ENCODE measurements at regions not wholly inside any gene's neighbourhood (a gene's known extent, or its start where the extent isn't known, plus 50 kb on each side); places are given as distances from the start of the nearest gene placed in this dataset.
"Not testable (repeated sequence)": the region's sequence is repeated elsewhere in the genome, so short reads cannot be mapped to it uniquely, and the experiment has no call there.

DNA sequence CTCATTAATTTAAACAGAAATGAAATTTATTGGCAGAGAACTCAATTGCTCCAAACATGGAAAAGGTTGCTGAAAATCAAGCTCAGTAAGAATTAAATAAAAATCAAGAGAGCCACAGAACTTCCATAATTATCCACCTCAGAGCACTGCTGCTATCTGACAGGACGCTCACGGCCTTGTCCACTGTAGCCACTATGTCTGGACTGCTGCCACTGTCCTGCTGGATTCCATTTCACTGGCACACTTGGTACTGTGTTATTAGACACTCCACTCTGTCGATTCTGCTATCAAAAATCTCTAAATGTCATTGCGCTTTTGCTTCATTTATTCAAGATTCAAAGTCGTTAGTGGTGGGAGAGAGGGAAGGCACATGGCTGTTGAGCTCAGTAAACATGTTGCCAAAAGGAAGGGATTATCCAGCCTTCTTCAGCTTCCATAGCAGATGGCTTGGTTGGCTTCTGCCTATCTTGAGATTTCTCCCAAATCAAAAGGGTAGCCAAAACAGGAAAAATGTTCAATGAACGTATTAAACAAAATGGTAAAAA is 815.0 kb downstream of the CDH18 start:
- DNase-seq, result no peak

DNA sequence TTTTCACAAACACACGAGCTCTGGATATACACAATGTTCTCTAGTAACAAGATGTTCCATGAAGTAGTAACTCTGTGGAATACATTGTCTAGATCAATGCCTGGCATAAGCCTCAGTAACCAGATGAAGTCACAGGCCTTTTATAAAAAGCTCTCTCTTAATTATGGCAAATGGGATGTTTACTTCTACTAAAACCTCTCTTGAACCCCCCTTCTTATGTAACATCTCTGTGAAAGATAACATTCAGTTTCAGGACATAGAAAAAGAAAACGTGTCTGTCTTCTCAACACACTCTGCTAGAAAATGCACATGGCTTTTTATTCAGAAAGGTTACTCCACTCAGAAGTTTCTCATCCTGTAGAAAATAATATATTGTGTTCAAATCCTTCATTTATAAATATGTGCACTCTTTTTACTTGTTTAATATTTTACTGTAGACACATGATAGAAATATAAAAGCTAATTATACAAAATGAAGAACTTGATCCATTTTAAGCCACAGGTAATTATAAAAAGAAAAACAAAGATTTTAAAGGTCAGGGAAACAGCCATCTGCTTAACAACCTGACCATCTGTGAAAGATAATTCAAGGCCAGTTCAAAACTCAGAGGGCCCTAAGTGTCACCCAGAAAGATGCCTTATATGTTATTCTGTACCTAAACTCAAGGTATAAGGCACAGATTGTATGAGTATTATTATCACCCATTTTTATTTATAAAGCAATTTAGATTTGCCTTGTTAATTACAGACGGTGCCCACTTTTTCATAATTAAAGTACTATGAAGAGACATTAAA is 812.0 kb downstream of the CDH18 start:
- no peak for DNase-seq

DNA sequence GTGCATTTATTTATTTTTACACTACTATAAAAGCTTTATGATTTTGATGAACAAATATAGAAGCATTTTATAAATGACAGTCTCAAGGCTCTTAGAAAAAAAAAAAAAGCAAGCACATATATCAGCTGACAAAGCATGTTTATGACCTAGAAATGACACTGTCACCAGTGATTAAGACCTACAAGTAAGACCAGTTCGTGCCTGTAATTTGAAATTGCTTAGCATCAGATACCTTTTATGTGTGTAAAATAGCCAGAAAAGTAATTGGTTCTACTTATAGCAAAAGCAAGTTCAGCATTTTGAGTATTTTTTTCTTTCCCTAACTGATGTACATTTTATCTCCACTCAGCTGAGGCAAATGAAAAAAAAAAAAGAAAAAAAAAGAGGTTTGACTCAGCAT is 808.4 kb downstream of the CDH18 start:
- DNase-seq, result no peak

DNA sequence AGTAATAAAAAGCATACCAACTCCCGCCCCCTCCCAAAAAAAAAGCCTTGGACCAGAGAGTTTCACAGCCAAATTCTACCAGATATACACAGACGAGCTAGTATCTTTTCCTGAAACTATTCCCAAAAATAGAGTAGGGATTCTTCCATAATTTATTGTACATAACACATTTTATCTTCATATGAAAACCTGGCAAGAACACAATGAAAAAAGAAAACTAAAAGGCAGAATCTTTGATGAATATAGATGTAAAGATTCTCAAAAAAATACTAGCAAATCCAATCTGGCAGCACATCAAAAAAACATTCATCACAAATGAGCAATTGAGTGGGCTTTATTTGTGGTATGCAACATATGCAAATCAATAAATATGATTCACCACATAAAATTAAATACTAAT is 798.8 kb downstream of the CDH18 start:
- no peak for DNase-seq

DNA sequence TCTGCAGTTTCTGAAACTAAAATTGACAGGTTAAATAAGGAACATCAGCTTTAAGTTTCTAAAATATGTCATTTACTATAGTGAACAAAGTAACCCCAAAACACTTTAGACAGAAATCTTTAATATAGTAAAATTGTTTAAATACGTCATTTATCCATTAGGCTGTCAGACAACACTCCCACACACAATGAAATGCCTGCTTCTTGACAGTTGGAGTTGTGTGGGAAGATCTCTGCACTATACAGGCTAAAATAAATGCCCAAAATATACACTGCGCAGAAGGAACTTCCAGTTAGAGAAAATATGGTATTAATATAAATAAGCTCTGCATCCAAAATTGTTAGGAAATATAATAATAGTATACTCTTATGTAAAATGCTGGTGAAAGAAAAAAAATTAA is 794.4 kb downstream of the CDH18 start:
- no peak for DNase-seq

DNA sequence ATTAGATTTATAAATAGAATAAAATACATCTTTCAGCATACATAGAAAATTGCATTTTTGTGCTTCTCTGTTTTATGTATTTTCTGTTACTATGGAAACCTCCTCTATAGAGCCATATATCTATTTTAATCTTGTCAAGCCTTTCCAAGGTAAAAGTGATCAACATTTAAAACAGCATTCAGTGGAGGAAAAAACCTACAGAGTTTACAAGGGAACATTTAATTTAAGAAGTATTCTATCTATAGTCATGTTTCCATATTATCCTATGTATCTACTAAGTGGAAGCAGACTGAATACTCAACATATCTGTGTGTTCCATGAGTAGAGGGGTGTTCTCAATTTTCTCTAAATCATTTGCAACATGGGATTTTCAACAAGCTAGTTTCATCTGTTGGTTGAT is 791.4 kb downstream of the CDH18 start:
- DNase-seq, result no peak

DNA sequence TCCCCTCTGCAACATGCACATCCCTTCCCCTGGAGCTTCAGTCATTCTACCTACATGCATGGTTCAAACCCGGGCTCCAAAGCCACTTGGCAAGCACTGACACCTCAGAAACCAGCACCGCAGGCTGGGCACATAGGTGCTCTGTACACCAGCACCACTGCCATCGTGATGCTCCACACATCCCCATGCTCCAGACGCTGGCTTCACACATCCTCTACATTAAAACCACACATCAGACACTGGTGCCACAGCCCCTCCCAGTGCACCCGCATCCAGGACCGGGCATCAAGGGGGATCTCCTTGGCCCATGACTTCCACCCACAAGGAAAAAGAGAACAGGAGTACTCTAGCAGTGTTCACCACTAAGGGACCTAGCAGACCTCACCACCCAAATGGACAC is 787.7 kb downstream of the CDH18 start:
- DNase-seq, result no peak

DNA sequence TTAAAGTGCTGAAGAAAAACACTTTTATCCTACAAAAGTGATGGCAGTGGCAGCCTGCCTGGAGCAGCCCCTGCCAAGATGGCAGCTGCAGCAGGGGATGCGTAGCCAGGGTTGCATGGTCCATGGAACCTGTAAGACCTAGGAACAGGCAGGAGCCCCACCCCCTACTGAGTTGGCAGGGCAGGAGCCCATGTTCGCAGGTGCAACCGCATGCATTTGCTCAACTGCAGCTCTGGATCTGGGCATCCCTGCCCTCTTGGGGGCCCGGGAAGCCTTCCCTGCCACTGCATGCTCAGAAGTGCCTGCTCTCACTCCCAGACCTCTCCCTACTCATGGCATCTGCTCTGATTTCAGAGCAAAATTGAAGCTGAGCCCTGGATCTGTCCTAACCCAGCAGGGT is 779.6 kb downstream of the CDH18 start:
- no peak for DNase-seq

DNA sequence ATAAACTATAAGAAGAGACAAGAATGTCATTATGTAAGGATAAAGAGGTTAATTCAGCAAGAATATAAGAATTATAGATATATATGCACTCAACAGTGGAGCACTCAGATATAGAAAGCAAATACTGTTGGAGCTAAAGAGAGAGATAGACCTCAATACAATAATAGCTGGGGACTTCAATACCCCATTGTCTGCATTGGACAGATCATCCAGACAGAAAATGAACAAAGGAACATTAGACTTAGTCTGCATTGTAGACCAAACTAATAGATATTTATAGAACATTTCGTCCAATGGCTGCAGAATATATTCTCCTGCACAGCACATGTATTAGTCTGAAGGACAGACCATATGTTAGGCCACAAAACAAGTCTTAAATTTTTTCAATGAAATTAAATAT is 777.1 kb downstream of the CDH18 start:
- DNase-seq, result no peak

DNA sequence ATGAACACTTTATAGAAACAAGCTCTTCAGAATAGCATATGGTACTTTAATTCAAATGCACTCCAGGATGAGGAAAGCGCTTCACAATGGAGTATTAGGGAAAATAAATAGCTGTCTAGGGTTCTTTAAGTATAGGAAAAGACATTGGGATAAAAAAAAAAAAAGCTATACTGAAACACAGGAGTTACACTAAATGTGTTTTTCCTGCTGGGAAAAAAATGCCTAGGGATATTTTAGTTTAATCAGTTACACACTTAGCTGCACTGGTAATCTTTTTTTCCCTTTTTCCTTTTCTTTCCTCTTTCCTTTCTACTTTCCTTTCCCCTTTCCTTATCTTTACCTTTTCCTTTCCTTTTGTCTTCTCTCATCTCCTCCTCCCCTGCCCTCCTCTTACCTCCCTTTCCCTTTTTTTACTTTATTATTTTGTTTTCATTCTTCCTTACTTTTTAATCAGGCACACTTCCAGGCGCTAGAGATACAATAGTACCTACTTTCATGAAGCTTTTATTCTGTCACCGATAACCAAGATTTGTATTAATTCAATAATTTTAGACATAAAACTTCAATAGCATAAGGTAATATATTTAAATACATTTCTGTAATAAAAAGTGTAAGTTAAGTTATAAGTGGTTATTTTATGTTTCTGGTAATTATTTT is 758.7 kb downstream of the CDH18 start:
- DNase-seq, result no peak

DNA sequence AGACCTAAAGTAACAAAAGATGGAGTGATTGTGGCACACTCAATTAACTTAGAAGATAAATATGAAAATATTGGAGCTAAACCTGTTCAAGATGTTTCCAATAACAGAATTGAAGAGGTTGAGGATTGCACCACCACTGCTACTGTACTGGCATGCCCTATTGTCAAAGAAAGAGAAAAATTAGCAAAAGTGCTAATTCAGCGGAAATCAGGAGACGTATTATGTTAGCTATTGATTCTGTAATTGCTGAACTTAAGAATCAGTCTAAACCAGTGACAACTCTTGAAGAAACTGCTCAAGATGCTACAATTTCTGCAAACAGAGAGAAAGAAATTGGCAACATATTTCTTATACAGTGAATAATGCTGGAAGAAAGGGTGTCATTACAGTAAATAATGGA is 754.4 kb downstream of the CDH18 start:
- no peak for DNase-seq

DNA sequence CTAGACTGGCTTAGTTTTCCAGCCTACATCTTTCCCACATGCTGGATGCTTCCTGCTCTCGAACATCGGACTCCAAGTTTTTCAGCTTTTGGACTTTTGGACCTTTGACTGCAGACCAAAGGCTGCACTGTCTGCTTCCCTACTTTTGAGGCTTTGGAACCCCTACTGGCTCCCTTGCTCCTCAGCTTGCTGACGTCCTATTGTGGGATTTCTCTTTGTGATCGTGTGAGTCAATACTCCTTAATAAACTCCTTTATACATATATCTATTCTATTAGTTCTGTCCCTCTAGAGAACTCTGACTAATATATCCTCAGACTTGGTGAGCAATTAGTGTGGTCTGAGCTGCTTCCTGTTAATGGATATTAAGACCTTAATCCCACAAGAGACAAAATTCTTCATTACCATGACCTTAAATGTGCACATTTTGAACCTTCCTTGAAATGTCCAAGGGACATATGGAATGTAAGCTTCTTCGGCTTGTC is 752.9 kb downstream of the CDH18 start:
- no peak for DNase-seq

DNA sequence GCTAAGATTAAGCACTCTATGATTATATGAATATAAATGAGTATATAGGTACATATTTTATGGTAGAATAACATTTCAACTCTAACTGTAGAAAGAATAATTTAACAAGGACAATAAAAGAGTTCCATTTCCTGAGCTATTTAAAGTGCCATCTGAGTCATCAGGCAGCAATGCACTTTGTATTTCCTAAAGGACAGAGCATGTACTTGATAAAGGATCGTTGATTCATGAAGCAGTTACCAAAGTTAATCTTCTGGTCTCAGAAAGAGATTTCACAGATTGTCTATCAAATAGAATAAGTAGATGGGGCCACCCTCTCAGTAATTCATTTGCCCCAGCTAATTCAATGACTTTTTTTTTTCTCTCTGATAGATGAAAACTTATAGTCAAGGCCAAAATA is 747.8 kb downstream of the CDH18 start:
- no peak for DNase-seq

DNA sequence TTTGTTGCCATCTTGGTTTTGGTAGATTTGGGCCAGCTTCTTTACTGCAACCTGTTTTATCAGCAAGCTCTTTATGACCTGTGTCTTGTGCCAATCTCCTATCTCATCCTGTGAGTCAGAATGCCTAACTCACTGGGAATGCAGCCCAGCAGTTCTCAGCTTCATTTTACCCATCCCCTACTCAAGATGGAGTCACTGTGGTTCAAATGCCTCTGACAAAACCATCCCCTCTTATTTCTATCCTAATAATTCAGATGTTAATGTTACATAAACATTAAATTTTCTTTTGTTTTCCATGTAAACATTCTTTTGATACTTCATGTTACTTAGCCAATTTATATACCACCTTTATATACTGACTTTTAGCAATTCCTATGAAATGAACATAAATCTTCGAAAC is 746.3 kb downstream of the CDH18 start:
- no peak for DNase-seq

DNA sequence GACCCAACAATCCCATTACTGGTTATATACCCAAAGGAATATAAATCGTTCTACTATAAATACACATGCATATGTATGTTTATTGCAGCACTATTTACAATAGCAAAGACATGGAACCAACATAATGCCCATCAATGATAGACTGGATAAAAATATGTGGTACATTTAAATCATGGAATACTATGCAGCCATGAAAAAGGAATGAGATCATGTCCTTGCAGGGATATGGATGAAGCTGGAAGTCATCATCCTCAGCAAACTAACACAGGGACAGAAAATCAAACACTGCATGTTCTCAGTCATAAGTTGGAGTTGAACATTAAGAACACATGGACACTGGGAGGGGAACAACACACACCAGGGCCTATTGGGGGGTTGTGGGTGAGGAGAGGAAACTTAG is 741.8 kb downstream of the CDH18 start:
- not testable (repeated sequence) for DNase-seq

DNA sequence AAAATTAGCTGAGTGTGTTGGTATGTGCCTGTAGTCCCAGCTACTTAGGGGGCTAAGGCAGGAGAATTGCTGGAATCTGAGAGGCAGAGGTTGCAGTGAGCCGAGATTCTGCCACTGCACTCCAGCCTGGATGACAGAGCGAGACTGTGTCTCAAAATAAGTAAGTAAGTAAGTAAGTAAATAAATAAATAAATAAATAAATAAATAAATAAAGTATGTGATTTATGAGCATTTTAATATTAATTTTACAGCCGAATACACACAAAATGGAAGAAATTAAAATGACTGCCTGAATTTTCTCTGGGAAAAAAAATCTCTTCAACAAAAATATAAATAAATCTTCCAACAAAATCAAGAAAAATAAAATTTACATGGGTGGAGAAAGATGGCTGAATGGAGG is 740.7 kb downstream of the CDH18 start:
- no peak for DNase-seq

DNA sequence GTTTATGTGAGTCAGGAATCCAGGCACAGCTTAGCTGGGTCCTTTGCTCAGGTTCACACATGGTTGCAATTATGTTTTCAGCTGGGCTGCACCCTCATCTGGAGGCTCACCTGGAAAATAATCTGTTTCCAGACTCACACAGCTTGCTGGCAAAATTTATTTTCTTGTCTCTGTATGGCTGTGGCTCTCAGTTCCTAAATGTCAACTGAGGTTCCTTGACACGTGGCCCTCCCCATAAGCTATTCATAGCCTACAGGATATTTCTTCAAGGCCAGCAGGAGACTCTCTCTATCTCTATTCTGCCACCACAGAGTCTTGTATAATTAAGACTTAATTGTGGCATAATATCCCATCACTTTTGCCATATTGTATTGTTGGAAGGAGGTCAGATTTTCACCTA is 732.0 kb downstream of the CDH18 start:
- no peak for DNase-seq

DNA sequence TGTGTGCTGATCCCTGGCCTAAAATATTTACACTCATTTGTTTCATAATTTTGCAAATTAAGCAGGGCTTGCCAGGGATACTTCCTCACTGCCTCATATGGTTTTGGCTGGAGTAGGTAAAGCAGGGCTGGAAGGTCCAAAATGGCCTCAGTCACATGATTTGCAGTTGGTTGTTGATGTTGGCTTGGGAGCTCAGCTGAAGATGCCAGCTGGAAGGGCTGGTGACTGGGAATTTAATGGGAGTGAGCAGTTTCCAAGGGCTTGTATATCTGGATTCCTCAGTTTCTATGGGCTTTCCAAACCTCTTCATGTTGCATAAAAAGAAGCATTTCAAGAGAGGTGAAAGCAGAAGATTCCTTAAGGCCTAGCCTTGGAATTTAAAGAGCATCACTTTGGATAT is 729.3 kb downstream of the CDH18 start:
- DNase-seq, result no peak

DNA sequence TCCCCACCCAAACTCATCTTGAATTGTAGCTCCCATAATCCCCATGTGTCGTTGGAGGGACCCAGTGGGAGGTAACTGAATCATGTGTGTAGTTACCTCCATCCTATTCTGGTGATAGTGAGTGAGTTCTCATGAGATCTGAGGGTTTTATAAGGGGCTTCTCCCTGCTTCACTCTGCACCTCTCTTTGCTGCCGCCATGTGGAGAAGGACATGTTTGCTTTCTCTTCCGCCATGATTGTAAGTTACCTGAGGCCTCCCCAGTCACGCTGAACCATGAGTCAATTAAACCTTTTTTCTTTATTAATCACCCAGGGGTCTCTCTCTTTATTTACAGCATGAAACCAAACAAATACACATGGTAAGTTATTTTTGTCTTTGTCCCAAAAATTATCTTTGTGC is 726.1 kb downstream of the CDH18 start:
- no peak for DNase-seq

DNA sequence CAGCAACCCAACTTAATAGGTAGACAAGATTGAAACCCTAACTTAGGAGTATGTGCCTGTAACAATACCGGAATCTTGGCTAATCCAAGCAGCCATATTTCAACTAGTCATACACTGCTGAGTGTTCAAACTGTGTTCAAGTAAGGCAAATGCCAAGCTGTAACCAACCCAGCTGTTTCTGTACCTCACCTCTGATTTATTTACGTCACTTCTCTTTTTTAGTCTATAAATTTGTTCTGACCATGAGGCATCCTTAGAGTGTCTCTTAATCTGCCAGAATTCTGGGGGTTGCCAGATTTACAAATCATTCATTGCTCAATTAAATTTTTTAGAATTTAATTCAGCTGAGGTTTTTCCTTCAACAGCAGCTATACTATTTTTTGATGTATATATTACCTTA is 723.2 kb downstream of the CDH18 start:
- no peak for DNase-seq

DNA sequence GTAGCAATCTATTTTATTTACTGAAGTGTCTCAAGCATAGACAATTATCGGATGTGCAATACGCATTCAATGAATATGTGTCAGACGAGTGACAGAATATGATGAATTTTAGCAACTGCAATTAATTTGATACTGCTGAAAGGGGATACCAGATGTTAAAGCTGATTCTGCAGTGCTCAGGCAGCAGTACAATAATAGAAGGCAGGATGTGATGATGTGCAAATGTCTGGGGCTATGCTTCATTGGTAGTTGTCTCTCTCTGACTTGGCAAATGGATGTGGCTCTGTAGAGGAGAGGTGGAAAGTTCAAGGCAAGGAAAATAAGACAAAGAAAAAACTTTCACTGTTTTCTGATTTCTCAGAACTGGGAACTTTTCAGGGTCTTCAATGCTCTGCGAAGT is 721.2 kb downstream of the CDH18 start:
- no peak for DNase-seq

DNA sequence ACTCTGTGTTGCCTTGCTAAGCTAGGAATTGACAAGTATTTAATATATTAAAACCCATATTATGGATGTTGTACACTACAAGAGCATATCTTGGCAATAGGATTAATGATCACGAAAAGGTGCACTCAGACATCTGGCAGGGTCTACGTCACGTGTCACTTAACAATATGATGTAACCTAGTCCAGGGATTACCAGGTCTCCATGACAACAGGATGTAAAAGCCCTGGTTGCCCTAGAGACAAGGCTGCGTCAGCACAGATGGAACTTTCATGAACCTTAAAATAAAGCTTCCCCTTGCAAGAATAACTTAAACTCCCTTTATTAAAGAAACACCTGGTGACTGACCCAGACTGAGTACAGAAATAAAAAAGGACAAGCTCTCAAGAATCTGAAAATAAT is 717.8 kb downstream of the CDH18 start:
- no peak for DNase-seq

DNA sequence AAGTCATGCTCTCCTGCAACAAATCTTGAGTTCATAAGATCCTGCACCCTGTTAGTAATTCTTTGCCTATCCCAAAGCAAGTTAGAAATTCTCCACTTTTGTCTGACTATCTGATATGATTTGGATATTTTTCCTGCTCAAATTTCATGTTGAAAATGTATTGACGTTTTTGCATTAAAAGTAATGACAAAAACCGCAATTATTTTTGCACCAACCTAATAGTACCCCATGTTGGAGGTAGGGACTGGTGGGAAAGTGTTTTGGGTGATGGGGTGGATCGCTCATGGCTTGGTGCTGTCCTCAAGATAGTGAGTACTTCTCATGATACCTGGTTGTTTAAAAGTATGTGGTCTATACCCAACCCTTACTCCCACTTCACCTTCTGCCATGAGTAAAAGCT is 713.4 kb downstream of the CDH18 start:
- DNase-seq, result no peak

DNA sequence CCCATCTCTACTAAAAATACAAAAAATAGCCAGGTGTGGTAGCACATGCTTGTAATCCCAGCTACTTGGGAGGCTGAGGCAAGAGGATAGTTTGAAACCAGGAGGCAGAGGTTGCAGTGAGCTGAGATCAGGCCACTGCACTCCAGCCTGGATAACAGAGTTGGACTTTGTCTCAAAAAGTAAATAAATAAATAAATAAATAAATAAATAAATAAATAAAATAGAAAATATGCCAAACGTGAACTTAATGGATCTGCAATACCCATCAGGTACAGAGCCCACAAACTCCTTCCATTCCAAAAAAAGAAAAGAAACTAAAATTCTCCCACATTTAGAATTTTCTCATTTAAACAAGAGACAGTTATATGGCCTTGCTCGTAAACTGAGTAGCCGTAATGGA is 702.7 kb downstream of the CDH18 start:
- DNase-seq, result no peak

Measured in stimulated activated naive CD4-positive, alpha-beta T cell treated with Interleukin-2 at 50 U/mL for 16 hours (primary cell).